ENCODE measurements at regions not wholly inside any gene's neighbourhood (a gene's known extent, or its start where the extent isn't known, plus 50 kb on each side); places are given as distances from the start of the nearest gene placed in this dataset.

GRCh38 chr1:187641907-187642306 is 813.2 kb downstream of the PLA2G4A start:
- Histone ChIP-seq H3K27ac (no peak overlapping the region), H3K36me3 (no peaks in the 10 kb centered on the region), H3K4me2 (no peak overlapping the region), H3K27me3 (no peaks in the 10 kb centered on the region), H3K4me1 (no peaks in the 10 kb centered on the region), H3K9ac (no peak overlapping the region), H3K4me3 (no peak overlapping the region), H3K9me3 (0 out of 2 replicates have a peak, but pooled peaks cover 6% of the 10 kb centered on the region), H4K20me1 (no peaks in the 10 kb centered on the region)
- no peak for TF ChIP-seq Cebpa-rat (IDR thresholded peaks at IDR 0.05)

DNA sequence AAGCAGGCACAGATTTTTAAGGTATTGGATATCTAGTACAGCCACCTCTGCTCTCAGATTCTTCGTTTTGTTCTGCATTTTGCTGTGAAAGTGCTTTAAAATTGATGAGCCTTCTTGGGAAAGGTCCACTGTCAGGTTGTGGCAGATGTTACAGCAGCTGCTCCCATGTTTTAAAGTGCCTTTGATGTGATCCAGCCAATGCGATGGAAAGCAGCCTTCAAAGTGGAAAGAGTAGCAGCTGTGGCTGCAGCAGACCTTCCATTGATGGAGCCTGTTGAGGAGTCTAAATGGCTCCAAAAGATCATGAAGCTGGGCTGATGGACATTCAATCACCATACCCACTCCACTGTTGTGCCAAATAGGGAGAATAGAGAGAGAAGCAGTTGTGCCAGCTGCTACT is 816.9 kb downstream of the PLA2G4A start:
- 0 out of 2 replicates have a peak, but pooled peaks cover 6% of the 10 kb centered on the region for H3K9me3 ChIP-seq
- no peaks in the 10 kb centered on the region for H3K4me1 ChIP-seq
- no peaks in the 10 kb centered on the region for H3K36me3 ChIP-seq
- no peak overlapping the region for H3K4me2 ChIP-seq
- H3K27me3 ChIP-seq: no peaks in the 10 kb centered on the region
- H3K9ac ChIP-seq: no peak overlapping the region
- no peak for TF ChIP-seq Cebpa-rat (IDR thresholded peaks at IDR 0.05)
- no peaks in the 10 kb centered on the region for H4K20me1 ChIP-seq
- H3K4me3 ChIP-seq: no peak overlapping the region
- no peak overlapping the region for H3K27ac ChIP-seq

- Histone ChIP-seq H3K4me1 (no peaks in the 10 kb centered on the region), H3K36me3 (no peaks in the 10 kb centered on the region), H4K20me1 (no peaks in the 10 kb centered on the region), H3K27ac (no peak overlapping the region), H3K9ac (no peak overlapping the region), H3K27me3 (no peaks in the 10 kb centered on the region), H3K4me2 (no peak overlapping the region), H3K9me3 (no peaks in the 10 kb centered on the region), H3K4me3 (no peak overlapping the region)
- TF ChIP-seq Cebpa-rat (IDR thresholded peaks at IDR 0.05): no peak
Observed at GRCh38 chr1:187646536-187647107, 817.9 kb downstream of the PLA2G4A start.

- Histone ChIP-seq H3K4me1 (no peaks in the 10 kb centered on the region), H3K4me3 (no peak overlapping the region), H3K36me3 (no peaks in the 10 kb centered on the region), H3K27me3 (no peaks in the 10 kb centered on the region), H3K9ac (no peak overlapping the region), H3K4me2 (no peak overlapping the region), H3K27ac (no peak overlapping the region), H3K9me3 (no peaks in the 10 kb centered on the region), H4K20me1 (no peaks in the 10 kb centered on the region)
- TF ChIP-seq Cebpa-rat (IDR thresholded peaks at IDR 0.05): no peak
Observed at GRCh38 chr1:187648091-187648490, 819.3 kb downstream of the PLA2G4A start.

DNA sequence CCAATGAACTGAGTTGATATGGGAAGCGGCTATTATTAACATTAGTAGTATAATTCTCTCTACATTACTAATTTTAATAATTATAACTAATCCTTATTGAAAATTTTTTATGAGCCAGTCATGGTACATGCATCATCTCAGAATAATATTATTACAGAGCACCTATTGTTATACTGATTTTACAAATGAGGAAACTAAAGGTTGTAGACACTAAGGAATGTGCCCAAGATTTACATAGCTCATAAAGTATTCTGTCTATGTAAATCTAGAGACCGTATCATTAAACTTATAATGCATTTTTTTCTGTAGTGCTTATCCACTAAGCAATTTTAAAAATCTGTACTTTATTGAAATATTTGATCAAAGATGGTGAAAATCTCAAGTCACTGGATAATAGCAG is 825.9 kb downstream of the PLA2G4A start:
- H4K20me1 ChIP-seq: no peaks in the 10 kb centered on the region
- H3K4me3 ChIP-seq: no peak overlapping the region
- no peaks in the 10 kb centered on the region for H3K36me3 ChIP-seq
- TF ChIP-seq Cebpa-rat (IDR thresholded peaks at IDR 0.05): no peak
- no peak overlapping the region for H3K27ac ChIP-seq
- H3K27me3 ChIP-seq: no peaks in the 10 kb centered on the region
- no peaks in the 10 kb centered on the region for H3K4me1 ChIP-seq
- H3K9me3 ChIP-seq: no peaks in the 10 kb centered on the region
- H3K9ac ChIP-seq: no peak overlapping the region
- H3K4me2 ChIP-seq: no peak overlapping the region

- no peak overlapping the region for H3K4me2 ChIP-seq
- TF ChIP-seq Cebpa-rat (IDR thresholded peaks at IDR 0.05): no peak
- no peak overlapping the region for H3K4me3 ChIP-seq
- H3K36me3 ChIP-seq: no peaks in the 10 kb centered on the region
- no peaks in the 10 kb centered on the region for H3K4me1 ChIP-seq
- no peak overlapping the region for H3K9ac ChIP-seq
- no peaks in the 10 kb centered on the region for H3K9me3 ChIP-seq
- H3K27me3 ChIP-seq: no peaks in the 10 kb centered on the region
- H4K20me1 ChIP-seq: no peaks in the 10 kb centered on the region
- no peak overlapping the region for H3K27ac ChIP-seq
Observed at GRCh38 chr1:187655104-187655503, 826.4 kb downstream of the PLA2G4A start.

DNA sequence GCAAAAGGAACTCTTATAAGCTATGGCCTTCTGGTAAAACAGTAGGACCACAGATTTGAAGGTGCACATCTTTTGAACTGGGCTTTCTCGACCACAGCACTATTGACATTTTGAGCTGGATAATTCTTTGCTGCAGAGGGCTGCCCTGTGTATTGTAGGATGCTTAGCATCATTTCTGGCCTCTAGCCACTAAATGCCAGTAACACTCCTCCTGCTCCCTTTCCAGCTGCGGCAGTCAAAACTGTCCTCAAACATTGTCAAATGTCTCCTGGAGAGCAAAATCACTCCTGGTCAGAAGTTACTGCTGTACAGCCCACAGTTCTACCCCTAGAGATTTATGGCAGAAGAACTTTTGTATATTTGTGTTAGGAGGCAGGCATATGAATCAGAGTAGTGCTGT is 836.7 kb downstream of the PLA2G4A start:
- no peak overlapping the region for H3K4me2 ChIP-seq
- no peaks in the 10 kb centered on the region for H3K36me3 ChIP-seq
- H3K27ac ChIP-seq: no peak overlapping the region
- no peaks in the 10 kb centered on the region for H3K4me1 ChIP-seq
- H3K9ac ChIP-seq: no peak overlapping the region
- H3K9me3 ChIP-seq: no peaks in the 10 kb centered on the region
- no peaks in the 10 kb centered on the region for H4K20me1 ChIP-seq
- H3K4me3 ChIP-seq: no peak overlapping the region
- H3K27me3 ChIP-seq: no peaks in the 10 kb centered on the region
- TF ChIP-seq Cebpa-rat (IDR thresholded peaks at IDR 0.05): no peak

DNA sequence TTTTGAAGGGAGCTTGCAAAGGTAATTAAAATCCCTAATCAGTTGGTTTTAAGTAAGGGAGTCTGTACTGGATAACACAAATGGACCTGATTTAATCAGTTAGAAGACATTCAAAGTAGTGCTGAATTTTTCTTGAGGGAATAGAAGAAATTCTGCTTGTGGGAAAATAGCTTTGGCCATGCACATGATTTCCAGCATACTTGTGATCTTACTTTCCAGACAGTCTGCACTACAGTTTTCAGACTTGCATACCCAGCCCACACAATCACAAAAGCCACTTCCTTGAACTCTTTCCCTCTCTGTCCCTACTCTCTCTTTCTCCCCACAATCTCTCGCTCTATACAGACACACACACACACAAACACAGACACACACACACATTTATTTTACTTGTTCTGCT is 852.1 kb downstream of the PLA2G4A start:
- TF ChIP-seq Cebpa-rat (IDR thresholded peaks at IDR 0.05): no peak

DNA sequence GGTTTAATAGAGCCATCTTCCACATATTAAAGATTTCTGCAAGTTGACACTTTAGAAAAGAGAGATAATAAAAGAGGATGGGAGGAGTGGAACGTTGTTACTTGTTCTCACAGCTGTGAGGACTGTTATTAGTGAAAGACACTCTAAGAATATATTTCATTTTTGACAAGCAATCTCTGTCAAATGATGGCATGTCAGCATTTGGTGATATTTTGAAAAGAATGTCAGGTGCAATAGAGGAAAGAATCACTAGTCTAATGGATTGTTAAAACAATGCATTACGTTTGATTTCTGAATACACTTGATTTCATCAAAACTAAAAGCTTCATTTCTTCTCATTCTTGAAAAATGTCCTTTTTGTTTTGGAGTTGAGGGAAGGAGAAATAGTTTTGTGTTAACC is 853.4 kb downstream of the PLA2G4A start:
- Histone ChIP-seq H3K4me3 (no peak overlapping the region), H4K20me1 (no peaks in the 10 kb centered on the region), H3K9me3 (no peaks in the 10 kb centered on the region), H3K27me3 (no peaks in the 10 kb centered on the region), H3K27ac (no peak overlapping the region), H3K9ac (no peak overlapping the region), H3K4me1 (no peaks in the 10 kb centered on the region), H3K36me3 (no peaks in the 10 kb centered on the region), H3K4me2 (no peak overlapping the region)
- no peak for TF ChIP-seq Cebpa-rat (IDR thresholded peaks at IDR 0.05)

More for the DNA sequence above, 852.1 kb downstream of the PLA2G4A start:
- no peak overlapping the region for H3K9ac ChIP-seq
- no peaks in the 10 kb centered on the region for H3K4me1 ChIP-seq
- no peaks in the 10 kb centered on the region for H3K9me3 ChIP-seq
- no peak overlapping the region for H3K27ac ChIP-seq
- no peaks in the 10 kb centered on the region for H4K20me1 ChIP-seq
- H3K27me3 ChIP-seq: no peaks in the 10 kb centered on the region
- H3K36me3 ChIP-seq: no peaks in the 10 kb centered on the region
- no peak overlapping the region for H3K4me2 ChIP-seq
- no peak overlapping the region for H3K4me3 ChIP-seq

DNA sequence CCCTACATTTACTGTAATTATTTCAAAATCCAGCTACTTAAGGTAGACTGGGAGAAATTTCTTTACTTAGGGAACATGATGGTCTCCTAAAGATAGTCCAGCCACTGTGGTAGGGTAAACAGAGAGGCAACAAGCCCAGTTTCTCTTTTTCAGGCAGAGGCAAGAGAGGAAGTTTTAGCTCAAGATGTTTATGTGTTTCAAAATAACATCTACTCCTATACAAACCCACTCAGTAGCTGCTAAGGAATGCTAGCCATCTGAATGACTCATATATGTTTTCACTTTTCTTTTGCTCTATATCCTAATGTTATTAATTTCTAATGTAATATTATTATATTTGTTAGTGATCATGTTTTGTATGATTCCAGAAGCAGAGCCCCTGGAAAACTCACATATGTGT is 856.6 kb downstream of the PLA2G4A start:
- no peaks in the 10 kb centered on the region for H3K27me3 ChIP-seq
- no peak overlapping the region for H3K4me2 ChIP-seq
- H3K4me1 ChIP-seq: no peaks in the 10 kb centered on the region
- no peak overlapping the region for H3K9ac ChIP-seq
- H3K36me3 ChIP-seq: no peaks in the 10 kb centered on the region
- H3K27ac ChIP-seq: no peak overlapping the region
- H3K9me3 ChIP-seq: no peaks in the 10 kb centered on the region
- H4K20me1 ChIP-seq: no peaks in the 10 kb centered on the region
- TF ChIP-seq Cebpa-rat (IDR thresholded peaks at IDR 0.05): no peak
- no peak overlapping the region for H3K4me3 ChIP-seq

DNA sequence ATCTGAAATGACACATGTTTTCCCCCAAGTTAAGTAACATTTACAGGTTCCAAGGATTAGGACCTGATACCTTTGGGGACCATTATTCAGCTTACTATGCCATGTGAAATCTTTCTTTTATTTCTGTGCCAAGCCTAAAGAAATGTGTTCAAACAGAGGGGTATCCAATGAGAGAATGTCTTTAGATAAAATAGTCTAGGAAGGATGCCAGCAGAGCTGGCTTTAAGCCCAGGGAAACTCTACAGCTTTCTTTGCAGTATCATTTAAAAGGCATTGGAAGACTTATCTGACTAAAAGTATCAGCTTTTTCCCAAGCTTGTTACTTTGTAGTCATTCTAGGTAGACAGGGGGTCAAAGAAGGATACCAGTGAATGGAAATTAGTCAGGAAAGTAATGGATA is 860.4 kb downstream of the PLA2G4A start:
- no peak overlapping the region for H3K9ac ChIP-seq
- no peak for TF ChIP-seq Cebpa-rat (IDR thresholded peaks at IDR 0.05)
- no peak overlapping the region for H3K4me3 ChIP-seq
- no peaks in the 10 kb centered on the region for H4K20me1 ChIP-seq
- no peaks in the 10 kb centered on the region for H3K4me1 ChIP-seq
- no peaks in the 10 kb centered on the region for H3K9me3 ChIP-seq
- H3K4me2 ChIP-seq: no peak overlapping the region
- H3K27me3 ChIP-seq: no peaks in the 10 kb centered on the region
- H3K36me3 ChIP-seq: no peaks in the 10 kb centered on the region
- H3K27ac ChIP-seq: no peak overlapping the region

Measured in BLaER1 (cell line).